ELR (cell line): ENCODE measurements at regions not wholly inside any gene's neighbourhood (a gene's known extent, or its start where the extent isn't known, plus 50 kb on each side); places are given as distances from the start of the nearest gene placed in this dataset.
A peak's percentile ranks its signal among the peaks of the same experiment; 100 is the strongest.
"Not testable (repeated sequence)": the region's sequence is repeated elsewhere in the genome, so short reads cannot be mapped to it uniquely, and the experiment has no call there.

Source experiments
- DNase-seq: peaks from one replicate; pipeline ENCODE4 v3.0.0-alpha.2; 2015; ENCODE audit warnings: low read depth

GRCh38 chr6:126807876-126808275, 310.6 kb upstream of the RSPO3 start:
- DNase-seq = no peak

GRCh38 chr6:126811321-126811720, 307.1 kb upstream of the RSPO3 start:
- no peak for DNase-seq

- no peak for DNase-seq
These were observed 306.5 kb upstream of the RSPO3 start for GRCh38 chr6:126812010-126812409.

GRCh38 chr6:126812651-126813050, 305.8 kb upstream of the RSPO3 start:
- no peak for DNase-seq

- no peak for DNase-seq
These were observed 297.8 kb upstream of the RSPO3 start for GRCh38 chr6:126820634-126821033.

- no peak for DNase-seq
These were observed 296.8 kb upstream of the RSPO3 start for GRCh38 chr6:126821706-126822105.

- DNase-seq = no peak
These were observed 294.2 kb upstream of the RSPO3 start for GRCh38 chr6:126824226-126824625.

- DNase-seq = no peak
These were observed 293.7 kb upstream of the RSPO3 start for GRCh38 chr6:126824815-126825214.

- no peak for DNase-seq
These were observed 292.2 kb upstream of the RSPO3 start for GRCh38 chr6:126826166-126826714.

GRCh38 chr6:126831461-126831860, 287.0 kb upstream of the RSPO3 start:
- no peak for DNase-seq

- DNase-seq = no peak
These were observed 275.7 kb upstream of the RSPO3 start for GRCh38 chr6:126842769-126843168.

GRCh38 chr6:126848119-126848518, 270.4 kb upstream of the RSPO3 start:
- no peak for DNase-seq

GRCh38 chr6:126867641-126868040, 250.8 kb upstream of the RSPO3 start:
- no peak for DNase-seq

GRCh38 chr6:126873351-126873750, 245.1 kb upstream of the RSPO3 start:
- no peak for DNase-seq

- no peak for DNase-seq
These were observed 244.7 kb upstream of the RSPO3 start for GRCh38 chr6:126873791-126874190.

- no peak for DNase-seq
These were observed 242.0 kb upstream of the RSPO3 start for GRCh38 chr6:126876446-126876845.

GRCh38 chr6:126880964-126881363, 237.5 kb upstream of the RSPO3 start:
- peak; percentile 3 for DNase-seq

GRCh38 chr6:126886106-126886505, 232.4 kb upstream of the RSPO3 start:
- no peak for DNase-seq

- DNase-seq = peak; percentile 15
These were observed 229.4 kb upstream of the RSPO3 start for GRCh38 chr6:126888727-126889725.

GRCh38 chr6:126890055-126890454, 228.4 kb upstream of the RSPO3 start:
- DNase-seq = no peak

GRCh38 chr6:126891158-126891557, 227.3 kb upstream of the RSPO3 start:
- DNase-seq = no peak

- DNase-seq = not testable (repeated sequence)
These were observed 225.6 kb upstream of the RSPO3 start for GRCh38 chr6:126892869-126893268.

GRCh38 chr6:126897758-126898157, 220.7 kb upstream of the RSPO3 start:
- no peak for DNase-seq
